Stimulated activated CD8-positive, alpha-beta memory T cell treated with anti-CD3 and anti-CD28 coated beads, Interleukin-15, amount 100 ng/mL, for 1 hour (primary cell): ENCODE measurements at regions not wholly inside any gene's neighbourhood (a gene's known extent, or its start where the extent isn't known, plus 50 kb on each side); places are given as distances from the start of the nearest gene placed in this dataset.

Experiments
- DNase-seq: peaks from one replicate; pipeline ENCODE4 v3.0.0-alpha.2; 2020; ENCODE audit warnings: low read depth

- DNase-seq: no peak
Observed at GRCh38 chr2:8624855-8625398, 56.9 kb upstream of the ID2 start.

- no peak for DNase-seq
Observed at GRCh38 chr2:8625399-8626300, 56.2 kb upstream of the ID2 start.

DNA sequence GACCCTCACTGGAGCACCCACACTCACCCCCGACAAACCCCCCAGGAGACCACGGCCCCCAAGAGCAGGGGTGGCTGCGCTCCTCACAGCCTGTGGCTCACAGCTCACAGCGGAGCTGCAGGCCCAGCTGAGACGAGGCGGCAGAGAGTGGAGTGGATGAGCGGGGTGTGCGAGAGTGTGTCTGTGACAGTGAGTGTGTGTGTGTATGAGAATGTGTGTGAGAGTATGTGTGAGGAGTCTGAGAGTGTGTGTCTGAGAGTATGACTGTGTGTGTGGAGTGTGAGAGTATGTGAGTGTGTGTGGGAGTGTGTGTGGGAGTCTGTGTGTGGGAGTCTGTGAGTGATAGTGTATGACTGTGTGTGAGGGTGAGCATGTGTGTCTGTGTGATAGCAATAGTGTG lies 55.3 kb upstream of the ID2 start:
- DNase-seq: no peak

GRCh38 chr2:8627019-8627691 lies 54.7 kb upstream of the ID2 start:
- DNase-seq: no peak

GRCh38 chr2:8627692-8628085 lies 54.2 kb upstream of the ID2 start:
- no peak for DNase-seq

DNA sequence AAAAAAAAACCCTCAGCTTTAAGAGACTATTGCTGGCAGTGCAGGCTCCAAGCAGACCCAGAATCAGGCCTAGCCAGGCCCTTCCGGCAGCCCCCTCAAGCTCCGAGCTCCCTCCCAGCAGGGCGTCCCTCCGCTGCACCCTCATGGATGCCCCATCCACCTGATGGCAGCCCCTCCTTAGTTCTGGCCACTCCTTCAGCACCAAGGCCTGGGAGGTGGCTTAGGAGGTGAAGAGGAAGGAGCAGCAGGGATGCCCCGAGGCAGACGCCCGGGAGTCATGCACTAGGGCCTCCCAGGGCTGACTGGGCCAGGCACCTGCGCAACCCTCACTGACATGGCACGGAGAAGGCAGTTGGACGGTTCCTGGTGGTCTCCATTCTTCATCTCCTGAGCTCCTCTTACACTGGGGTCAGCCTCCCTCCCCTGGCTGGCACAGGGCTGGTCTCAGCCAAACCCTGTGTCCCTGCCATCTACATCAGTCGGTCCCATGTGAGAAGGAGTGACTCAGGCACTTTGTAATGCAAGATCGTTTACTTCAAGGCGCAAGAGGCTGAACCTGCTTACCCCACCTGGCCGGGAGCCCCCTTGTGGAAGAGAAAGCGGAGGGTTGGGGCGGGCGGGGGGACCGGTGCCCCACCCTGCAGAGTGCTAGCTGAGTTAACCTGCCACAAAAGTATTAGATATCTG lies 53.5 kb upstream of the ID2 start:
- no peak for DNase-seq

- no peak for DNase-seq
Observed at GRCh38 chr2:8628866-8629209, 53.0 kb upstream of the ID2 start.

- no peak for DNase-seq
Observed at GRCh38 chr2:8629402-8629801, 52.5 kb upstream of the ID2 start.

DNA sequence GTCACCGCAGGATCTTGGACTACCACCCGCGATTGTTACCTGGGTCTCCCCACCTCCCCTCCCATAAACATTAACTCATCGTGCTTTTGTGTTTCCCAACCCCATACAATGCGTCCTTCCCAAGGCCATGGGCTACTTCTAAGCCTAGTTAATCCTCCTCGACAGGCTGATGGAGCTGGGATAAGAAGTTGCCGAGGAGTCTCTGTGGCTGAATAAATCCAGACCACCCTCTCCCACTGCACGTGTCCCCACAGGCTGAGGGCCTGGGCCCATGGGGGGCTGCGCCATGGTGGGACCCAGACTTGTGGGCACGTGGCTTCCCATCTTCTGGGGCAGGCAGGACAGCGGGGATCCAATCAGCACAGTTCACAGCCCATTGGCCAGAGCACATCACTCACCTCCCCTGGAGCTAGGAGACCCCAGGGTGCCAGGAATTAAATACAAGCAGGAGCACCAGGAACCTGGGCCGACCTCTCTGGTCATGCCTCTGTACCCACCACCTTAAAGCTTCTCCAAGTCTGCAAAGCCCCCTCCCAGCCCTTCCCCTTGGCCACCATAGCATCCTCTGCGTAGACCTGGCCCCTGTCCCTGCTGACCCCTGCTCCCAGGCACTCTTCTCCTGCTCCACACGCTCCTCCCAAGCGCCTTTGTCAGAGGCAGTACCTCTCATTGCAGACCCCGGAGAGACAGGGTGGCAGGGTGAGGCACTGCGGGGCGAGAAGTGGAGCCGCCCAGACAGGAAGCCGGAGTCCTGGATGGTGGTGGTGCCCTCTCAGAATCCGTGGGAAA lies 51.0 kb upstream of the ID2 start:
- no peak for DNase-seq

- DNase-seq: no peak
Observed at GRCh38 chr2:8631465-8632005, 50.3 kb upstream of the ID2 start.
